ENCODE measurements at regions not wholly inside any gene's neighbourhood (a gene's known extent, or its start where the extent isn't known, plus 50 kb on each side); places are given as distances from the start of the nearest gene placed in this dataset.

- DNase-seq (ENCODE audit: low spot score), result no peak
Measured at GRCh38 chr20:10724449-10725173, 50.8 kb upstream of the JAG1 start.

DNA sequence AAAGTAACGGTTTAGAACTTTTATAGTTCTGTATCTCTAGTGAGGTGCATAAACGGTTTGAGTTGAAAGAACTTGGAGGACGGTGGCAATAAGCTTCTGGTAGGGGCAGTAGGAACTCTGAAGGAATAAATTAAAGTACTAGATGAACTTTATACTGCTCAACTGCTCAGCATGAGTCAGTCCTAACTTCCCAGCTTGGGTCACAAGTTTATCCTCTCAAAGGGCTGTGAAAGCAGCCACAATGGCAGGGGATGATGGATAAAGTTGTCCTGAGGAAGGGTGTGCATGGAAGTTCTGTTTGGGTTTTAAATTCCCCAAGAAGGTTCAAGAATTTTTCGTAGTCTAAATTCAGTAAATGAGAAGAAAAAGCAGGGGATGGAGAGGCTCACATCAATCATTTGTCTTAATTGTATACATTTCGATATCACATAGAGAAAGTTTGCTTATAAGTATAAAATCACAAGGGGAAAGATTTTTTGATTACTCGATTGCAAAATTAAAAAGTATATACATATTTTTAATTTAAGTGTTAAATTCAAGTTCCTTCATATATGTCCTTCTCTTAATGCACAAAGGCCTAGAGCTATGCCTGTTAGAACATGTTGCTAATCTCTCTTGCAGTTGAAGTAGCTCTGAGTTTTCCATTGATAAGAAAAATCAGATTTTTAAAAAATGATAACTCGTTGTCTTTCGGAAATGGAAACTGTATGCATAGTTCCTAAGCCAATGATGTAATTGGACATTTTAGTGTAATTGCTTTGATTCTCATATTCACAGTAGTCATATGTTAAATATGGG is 55.3 kb upstream of the JAG1 start:
- DNase-seq (ENCODE audit: low spot score), result no peak

DNA sequence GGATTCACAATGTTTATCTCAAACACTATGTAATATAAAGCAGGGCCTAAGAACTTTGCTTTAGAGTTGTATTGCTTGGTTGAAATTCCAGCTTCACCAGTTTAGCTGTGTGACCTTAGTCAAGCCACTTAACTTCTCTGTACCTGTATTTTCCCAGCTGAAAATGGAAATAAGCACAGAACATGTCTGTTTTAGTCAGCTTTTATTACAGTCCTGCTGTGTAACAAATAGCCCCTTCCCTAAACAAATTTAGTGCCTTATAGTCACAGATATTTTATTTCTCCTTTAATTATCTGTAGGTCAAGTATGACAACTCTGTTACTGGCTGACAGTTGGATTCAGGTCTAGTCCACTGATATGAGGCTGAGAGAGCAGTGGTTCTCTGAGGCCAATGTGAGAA is 56.0 kb upstream of the JAG1 start:
- DNase-seq (ENCODE audit: low spot score), result no peak

- no peak for DNase-seq (ENCODE audit: low spot score)
Measured at GRCh38 chr20:10730629-10731183, 56.9 kb upstream of the JAG1 start.

DNA sequence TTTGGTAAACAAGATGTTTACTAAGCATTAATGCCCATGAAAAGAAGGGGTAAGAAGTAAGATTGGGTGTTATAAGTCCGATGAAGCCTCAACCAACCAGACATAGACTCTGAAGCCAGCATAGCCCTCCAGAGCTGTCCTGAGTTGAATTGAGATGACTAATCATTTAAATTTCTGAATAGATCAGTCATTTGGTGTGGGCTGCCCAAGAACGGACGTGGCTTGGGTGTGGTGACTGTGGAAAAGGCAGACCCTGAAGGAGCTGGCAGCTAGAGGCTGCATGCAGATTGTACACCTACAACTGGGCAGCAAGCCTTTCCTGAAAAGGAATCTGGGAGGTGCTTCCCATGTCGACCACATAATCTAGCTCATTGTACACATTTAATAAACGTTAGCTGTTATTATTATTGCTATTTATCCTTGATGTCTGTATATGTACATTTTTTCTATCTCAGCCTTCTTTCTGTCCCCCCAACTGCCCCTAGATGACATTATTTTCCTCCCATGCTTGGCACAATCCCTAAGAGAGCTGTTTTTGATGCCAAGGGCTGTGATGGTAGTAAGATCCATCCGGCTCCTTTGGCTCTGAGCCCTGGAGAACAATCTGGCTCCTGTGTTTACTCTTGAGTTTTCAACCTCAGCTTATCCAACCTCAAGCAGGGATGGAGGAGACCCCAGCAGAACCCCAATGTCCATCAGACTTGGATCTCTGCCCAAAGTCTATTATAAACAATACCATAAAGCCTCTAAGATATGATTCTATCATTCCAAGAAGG is 57.6 kb upstream of the JAG1 start:
- DNase-seq (ENCODE audit: low spot score), result peak; percentile 19

DNA sequence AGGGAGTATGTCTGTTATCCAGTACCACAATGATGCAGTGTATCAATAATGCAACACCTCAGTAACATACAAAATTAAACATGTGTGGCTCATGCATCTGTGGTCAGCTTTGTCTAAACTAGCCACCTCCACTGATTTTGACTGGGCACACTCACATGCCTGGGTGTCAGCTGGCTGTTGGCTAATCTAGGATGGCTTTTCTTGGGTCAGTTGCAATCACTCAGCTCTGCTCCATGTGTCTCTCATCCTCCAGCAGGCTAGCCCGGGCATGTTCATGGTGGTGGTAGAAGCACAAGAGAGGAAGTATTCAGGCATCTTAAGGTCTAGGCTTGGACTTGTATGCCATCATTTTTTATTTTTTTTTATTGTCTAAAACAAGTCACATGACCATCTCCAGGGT is 59.3 kb upstream of the JAG1 start:
- no peak for DNase-seq (ENCODE audit: low spot score)

- no peak for DNase-seq (ENCODE audit: low spot score)
Measured at GRCh38 chr20:10735195-10735949, 61.6 kb upstream of the JAG1 start.

DNA sequence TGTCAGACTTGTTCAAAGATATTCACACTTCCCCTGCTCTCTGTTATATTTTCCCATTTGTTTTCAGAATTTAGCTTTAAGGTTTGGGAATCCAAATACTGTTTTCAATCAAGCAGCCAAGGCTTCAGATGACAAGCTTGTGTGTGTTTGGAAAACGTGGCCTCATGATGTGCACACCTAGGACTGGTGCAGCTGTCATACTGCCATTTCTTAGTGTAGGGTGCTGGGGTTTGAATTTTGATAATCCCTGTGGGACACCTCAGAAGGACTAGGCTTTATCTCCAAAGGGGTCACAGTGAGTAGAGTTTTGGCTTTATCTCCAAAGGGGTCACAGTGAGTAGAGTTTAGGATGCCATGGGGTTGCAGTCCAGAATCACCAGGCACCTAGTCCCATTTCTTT is 65.3 kb upstream of the JAG1 start:
- no peak for DNase-seq (ENCODE audit: low spot score)

GRCh38 chr20:10739566-10739965 is 65.8 kb upstream of the JAG1 start:
- peak; percentile 19 for DNase-seq (ENCODE audit: low spot score)

DNA sequence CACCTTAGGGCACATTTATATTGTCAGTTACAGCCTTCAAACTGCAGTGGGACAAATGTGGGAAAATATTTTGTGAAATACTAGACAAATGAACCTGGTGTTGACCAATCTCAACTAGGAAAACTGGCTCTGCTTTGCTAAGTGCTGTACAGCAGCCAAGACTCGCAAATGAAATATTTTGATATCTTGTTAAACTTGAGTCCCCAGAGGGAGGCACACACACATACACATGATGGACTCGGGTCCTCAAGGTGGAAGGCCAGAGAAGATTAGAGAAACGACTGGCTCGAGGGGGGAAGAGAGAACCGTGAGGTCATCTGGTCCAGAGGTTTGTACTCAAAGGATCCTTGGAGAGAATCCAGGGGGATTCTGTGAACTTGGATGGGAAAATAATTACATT is 67.3 kb upstream of the JAG1 start:
- DNase-seq (ENCODE audit: low spot score), result no peak

DNA sequence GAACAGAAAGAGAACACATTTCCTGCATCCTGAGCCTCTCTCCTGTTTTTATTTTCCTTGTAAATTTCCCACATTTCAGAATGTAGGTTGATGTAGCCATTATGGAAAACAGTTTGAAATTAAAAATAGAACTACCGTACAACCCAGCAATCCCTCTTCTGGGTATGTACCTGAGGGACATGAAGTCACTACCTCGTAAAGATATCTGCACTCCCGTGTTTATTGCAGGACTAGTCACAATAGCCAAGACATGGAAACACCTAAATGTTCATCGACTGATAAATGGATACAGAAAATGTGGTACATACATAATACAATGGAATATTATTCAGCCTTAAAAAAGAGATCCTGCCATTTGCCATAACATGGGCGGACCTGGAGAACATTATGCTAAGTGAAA is 72.0 kb upstream of the JAG1 start:
- no peak for DNase-seq (ENCODE audit: low spot score)

DNA sequence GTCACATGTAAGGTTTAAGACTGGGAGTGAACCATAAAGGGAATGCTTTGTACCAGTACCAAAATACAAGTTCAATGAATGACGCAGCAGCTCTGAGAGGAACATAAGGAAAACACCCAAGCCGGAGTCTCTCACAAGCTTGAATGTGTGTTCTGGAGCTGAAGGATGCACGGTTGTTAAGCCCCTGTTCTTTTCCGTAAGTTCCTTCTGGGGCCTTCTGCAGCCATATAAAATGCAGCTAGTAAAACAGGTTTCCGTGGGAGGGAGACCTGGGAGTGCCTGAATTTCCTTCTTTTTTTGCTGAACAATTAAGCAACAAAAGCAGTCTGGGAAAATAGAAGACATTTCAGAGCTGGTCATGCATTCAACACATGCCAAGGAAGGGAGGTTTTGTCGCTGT is 73.2 kb upstream of the JAG1 start:
- DNase-seq (ENCODE audit: low spot score), result no peak

DNA sequence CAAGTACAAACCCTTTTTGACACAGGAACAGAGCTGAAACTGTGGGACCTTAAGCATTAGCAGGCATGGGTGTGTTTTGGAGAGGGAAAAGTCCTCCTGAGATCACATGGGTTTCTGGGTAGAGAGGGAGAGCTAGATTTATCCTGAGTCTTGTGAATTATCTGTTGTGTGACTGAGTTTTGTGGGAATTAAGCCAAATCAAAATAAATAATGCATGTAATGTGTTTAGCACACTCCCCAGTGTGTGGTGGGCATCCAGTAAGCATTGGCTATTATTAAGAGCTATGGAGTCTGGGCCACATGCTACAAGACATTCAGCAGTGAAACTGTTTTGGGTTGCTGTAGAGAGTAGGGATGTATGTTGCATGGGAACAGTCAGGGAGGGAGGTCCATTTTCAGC is 75.3 kb upstream of the JAG1 start:
- DNase-seq (ENCODE audit: low spot score), result no peak

DNA sequence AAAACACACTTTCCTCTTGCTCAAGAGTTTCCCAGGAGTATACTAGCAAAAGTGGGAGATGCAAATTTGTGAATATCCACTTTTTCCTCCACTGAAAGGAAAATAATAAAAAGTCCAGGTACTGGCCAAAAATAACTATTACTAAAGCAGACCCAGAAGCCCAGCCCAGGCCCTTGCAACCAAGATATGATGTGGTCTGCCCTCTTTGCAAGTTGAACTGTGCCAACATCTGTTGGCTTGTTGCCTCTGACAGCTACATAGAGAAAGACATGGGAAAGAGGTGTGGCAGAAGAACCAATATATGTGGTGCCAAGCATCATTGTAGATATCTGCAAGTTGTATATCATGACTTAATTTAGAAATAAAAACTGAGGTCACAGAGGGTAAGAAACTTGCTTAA is 78.4 kb upstream of the JAG1 start:
- no peak for DNase-seq (ENCODE audit: low spot score)

DNA sequence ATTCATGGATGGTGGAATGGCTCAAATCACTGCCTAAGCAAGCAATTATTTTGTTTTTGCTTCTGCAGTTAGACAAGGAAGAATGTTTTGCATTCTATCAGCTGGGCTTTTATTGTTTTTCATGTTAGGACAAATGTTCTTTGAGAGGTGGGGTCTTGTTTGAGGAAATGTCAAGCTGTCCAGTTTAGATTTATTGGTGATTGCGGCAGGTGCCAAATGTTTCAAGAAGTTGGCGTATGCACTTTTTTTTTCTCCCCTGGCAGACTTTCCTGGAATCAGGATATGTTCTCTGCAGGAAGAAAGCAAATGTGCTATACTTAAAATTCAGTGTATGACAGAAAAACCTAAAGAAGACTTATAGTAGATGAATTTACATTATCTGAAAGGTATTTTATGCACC is 81.0 kb upstream of the JAG1 start:
- DNase-seq (ENCODE audit: low spot score), result no peak

GRCh38 chr20:10758446-10758845 is 84.6 kb upstream of the JAG1 start:
- DNase-seq (ENCODE audit: low spot score), result no peak

- DNase-seq (ENCODE audit: low spot score), result peak; percentile 57
Measured at GRCh38 chr20:10761232-10761631, 87.4 kb upstream of the JAG1 start.

DNA sequence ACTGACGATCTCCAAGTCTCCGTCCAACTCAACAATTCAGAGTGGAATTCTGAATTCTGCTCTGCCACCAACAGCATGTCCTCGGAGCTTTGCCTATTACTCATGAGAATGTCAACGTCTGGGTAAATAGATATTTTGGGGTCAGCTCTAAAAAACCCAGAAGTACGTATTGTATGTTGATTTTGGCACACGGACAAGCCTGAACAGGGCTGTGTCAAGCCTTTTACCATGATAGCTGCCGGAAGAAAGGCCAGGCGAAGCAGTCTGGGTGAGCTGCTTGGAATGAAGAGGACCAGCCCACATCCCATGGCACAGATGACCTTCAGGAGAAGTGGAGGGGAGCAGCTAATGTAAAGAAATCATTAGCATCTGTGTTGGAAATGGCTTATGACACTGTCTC is 88.0 kb upstream of the JAG1 start:
- peak; percentile 58 for DNase-seq (ENCODE audit: low spot score)

DNA sequence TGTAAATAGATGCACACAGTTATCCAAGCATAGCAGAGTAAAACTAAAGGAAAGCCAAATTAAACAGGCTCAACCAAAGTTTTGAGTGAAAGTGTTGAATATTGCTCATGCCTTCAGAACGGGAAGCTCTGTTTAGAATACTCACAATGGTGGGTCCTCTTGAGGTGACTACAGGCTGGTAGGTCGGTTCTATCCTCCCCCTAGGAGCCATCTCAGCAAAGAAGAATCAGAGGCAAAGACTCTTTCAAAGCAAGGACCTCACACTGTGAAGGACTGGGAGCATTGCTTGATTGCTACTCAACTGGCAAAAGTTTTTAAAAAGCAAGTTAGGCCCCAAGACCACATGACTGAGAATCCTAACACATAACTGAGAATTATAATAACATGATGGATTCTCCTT is 88.4 kb upstream of the JAG1 start:
- DNase-seq (ENCODE audit: low spot score), result peak; percentile 6

- no peak for DNase-seq (ENCODE audit: low spot score)
Measured at GRCh38 chr20:10763112-10763511, 89.3 kb upstream of the JAG1 start.

DNA sequence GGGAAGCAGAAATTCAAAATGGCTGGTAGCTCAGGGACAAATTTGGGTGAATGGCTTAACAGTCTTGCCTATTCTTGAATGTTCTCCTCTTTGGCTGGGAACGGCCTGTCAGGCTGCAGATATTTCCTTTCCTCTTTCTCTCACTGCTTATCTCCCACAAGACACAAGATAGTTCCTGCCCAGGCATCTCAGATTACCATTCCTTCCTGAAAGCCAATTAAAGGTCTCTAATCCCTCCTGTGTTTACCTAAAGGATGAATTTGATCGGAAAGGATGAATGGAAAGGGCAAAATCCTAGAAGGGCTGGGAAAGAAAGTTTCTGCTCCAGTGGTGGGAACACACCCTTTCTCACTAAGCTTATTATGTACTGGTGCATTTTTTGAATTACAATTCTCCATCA is 95.9 kb upstream of the JAG1 start:
- no peak for DNase-seq (ENCODE audit: low spot score)

- DNase-seq (ENCODE audit: low spot score), result no peak
Measured at GRCh38 chr20:10770753-10771152, 97.0 kb upstream of the JAG1 start.

Measured in hepatic stellate cell (primary cell).